ENCODE measurements at regions not wholly inside any gene's neighbourhood (a gene's known extent, or its start where the extent isn't known, plus 50 kb on each side); places are given as distances from the start of the nearest gene placed in this dataset.

DNA sequence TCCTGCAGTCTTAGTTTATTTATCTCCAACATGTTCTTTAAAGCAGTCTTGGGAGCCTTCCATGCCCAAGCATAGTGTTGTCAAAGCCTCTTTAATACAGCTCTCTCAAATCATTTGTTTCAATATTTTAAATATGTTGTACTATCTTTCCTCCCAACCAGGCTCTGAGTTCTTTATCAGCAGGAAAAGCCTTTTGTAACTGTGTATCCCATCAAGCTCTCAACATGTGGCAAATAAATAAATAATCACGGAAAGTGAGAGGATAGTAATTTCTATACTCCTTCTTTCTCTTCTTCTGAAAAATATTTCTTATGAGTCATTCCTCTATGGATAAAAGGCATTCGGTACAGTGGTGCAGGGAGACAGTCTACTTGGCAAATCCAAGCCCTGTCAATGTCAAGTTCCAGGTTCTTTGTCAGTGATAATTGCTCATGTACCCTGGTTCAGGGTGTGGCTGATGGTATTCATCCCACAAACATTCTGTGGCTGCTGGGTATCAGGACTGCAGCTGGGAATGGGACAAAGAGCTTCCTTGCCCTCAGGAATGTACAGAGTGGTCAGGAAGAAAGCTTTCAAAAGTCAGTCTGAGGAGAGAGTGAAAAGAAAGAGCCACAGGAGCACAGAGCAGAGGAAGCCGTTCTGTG is 384.3 kb downstream of the EFNB2 start:
- Histone ChIP-seq H3K9me3 (no peaks in the 10 kb centered on the region), H3K4me3 (no peak overlapping the region), H3K27ac (no peak overlapping the region), H3K4me1 (no peaks in the 10 kb centered on the region), H3K36me3 (no peaks in the 10 kb centered on the region), H3K27me3 (no peaks in the 10 kb centered on the region)
- no peak for DNase-seq (ENCODE audit: low spot score)
- TF ChIP-seq, protein P1, sequence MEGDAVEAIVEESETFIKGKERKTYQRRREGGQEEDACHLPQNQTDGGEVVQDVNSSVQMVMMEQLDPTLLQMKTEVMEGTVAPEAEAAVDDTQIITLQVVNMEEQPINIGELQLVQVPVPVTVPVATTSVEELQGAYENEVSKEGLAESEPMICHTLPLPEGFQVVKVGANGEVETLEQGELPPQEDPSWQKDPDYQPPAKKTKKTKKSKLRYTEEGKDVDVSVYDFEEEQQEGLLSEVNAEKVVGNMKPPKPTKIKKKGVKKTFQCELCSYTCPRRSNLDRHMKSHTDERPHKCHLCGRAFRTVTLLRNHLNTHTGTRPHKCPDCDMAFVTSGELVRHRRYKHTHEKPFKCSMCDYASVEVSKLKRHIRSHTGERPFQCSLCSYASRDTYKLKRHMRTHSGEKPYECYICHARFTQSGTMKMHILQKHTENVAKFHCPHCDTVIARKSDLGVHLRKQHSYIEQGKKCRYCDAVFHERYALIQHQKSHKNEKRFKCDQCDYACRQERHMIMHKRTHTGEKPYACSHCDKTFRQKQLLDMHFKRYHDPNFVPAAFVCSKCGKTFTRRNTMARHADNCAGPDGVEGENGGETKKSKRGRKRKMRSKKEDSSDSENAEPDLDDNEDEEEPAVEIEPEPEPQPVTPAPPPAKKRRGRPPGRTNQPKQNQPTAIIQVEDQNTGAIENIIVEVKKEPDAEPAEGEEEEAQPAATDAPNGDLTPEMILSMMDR (IDR thresholded peaks at IDR 0.05): no peak

GRCh38 chr13:106145997-106146864 is 389.2 kb downstream of the EFNB2 start:
- Histone ChIP-seq H3K27ac (no peak overlapping the region), H3K4me1 (no peaks in the 10 kb centered on the region), H3K36me3 (no peaks in the 10 kb centered on the region), H3K4me3 (no peak overlapping the region), H3K27me3 (no peaks in the 10 kb centered on the region), H3K9me3 (no peaks in the 10 kb centered on the region)
- DNase-seq (ENCODE audit: low spot score): no peak
- TF ChIP-seq, protein P1 (IDR thresholded peaks at IDR 0.05): no peak

DNA sequence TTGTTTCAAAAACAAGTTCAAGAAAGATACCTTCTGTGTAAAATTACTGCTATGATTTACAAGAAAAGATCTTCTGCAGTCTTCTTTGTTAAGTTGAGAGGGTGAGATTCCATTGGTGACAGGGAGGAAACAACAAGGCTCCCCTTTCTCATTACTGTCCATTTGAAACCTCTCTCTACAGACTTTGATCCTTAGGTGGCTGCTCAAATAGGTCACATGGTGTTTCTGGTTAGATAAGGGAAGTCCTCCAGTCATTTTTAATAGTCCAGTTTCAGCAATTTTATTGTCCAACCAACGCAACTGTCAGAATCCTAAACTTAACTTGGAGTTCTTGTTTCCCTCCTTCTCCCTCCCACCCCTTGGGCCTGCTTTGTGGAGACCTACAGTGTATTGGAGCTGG is 390.4 kb downstream of the EFNB2 start:
- no peak overlapping the region for H3K4me3 ChIP-seq
- no peaks in the 10 kb centered on the region for H3K9me3 ChIP-seq
- TF ChIP-seq, protein P1 (IDR thresholded peaks at IDR 0.05): no peak
- H3K4me1 ChIP-seq: no peaks in the 10 kb centered on the region
- DNase-seq (ENCODE audit: low spot score): no peak
- H3K36me3 ChIP-seq: no peaks in the 10 kb centered on the region
- no peaks in the 10 kb centered on the region for H3K27me3 ChIP-seq
- no peak overlapping the region for H3K27ac ChIP-seq

DNA sequence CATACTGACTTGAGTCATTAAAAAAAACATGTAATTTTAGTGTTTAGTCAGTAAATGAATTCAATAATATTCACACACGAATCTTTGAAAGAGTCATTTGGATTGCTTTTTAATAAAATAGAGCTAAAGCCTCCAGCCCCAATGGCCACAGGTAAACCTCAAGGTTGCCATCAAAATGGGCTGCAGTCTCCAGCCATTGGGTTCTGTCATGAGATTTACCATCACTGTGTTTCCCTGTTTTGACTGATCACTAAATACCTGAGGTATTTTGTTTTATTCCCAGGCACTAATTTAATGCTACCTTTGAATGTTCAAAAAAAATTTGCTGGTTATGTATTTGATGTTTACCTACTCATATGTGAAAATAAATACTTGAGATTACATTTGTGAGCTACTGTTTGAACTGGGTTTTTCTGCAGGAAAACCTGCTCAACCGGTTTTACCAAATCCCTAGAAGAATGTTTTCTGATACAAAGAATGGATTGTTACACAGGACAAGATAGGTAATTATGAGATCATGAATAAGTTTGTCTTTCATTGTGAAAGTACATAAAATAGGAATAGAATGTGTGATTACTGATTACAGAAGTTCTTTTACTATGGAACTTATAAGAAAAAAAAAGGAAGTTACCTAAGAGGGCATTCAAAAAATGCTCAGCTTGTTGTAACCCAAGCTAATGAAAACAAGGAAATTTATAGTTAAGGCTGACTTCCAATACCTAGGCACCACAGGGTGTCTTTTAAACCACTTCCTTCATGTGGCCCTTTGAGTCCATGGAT is 391.3 kb downstream of the EFNB2 start:
- no peaks in the 10 kb centered on the region for H3K36me3 ChIP-seq
- TF ChIP-seq, protein P1 (IDR thresholded peaks at IDR 0.05): no peak
- no peak overlapping the region for H3K4me3 ChIP-seq
- no peaks in the 10 kb centered on the region for H3K27me3 ChIP-seq
- H3K27ac ChIP-seq: no peak overlapping the region
- no peaks in the 10 kb centered on the region for H3K9me3 ChIP-seq
- no peaks in the 10 kb centered on the region for H3K4me1 ChIP-seq
- no peak for DNase-seq (ENCODE audit: low spot score)

DNA sequence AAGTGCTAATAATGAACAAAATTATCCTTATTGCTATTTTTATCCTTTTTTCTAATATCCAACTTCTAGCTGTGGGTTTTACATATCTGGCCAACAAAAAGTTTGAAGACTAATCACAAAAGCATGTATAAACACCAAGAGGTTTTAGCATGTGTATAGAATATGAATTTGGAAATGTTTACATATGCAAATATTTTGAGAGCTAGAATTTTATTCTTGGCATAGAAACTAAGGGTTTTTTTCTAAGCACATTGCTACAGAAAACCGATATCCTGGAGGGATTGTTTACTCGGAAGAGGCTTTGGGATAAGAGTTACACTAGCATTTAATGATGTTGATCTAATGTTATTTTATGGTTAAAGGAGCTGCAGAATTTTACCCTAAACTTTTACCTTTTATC is 392.1 kb downstream of the EFNB2 start:
- Histone ChIP-seq H3K27me3 (no peaks in the 10 kb centered on the region), H3K27ac (no peak overlapping the region), H3K9me3 (no peaks in the 10 kb centered on the region), H3K4me1 (no peaks in the 10 kb centered on the region), H3K4me3 (no peak overlapping the region), H3K36me3 (no peaks in the 10 kb centered on the region)
- no peak for DNase-seq (ENCODE audit: low spot score)
- TF ChIP-seq, protein P1 (IDR thresholded peaks at IDR 0.05): no peak

Data from right atrium auricular region (tissue), 2 donors.